ENCODE measurements at regions not wholly inside any gene's neighbourhood (a gene's known extent, or its start where the extent isn't known, plus 50 kb on each side); places are given as distances from the start of the nearest gene placed in this dataset.

- no peak overlapping the region for H3K4me3 ChIP-seq (ENCODE audit: low read depth, low read length)
- no peaks in the 10 kb centered on the region for H3K79me2 ChIP-seq
- no peak overlapping the region for H2AFZ ChIP-seq
- TF ChIP-seq CTCF (IDR thresholded peaks at IDR 0.05) = no peak
- H3K9me3 ChIP-seq (ENCODE audit: control insufficient read depth, low read length) = no peaks in the 10 kb centered on the region
- no peaks in the 10 kb centered on the region for H3K36me3 ChIP-seq (ENCODE audit: control insufficient read depth, insufficient read depth, low read length)
- H3K9ac ChIP-seq = no peak overlapping the region
- H3K4me1 ChIP-seq = no peaks in the 10 kb centered on the region
- H3K4me2 ChIP-seq (ENCODE audit: low read length) = no peak overlapping the region
- no peak overlapping the region for H3K27ac ChIP-seq
- H3K27me3 ChIP-seq (ENCODE audit: control insufficient read depth, insufficient read depth, low read length) = no peaks in the 10 kb centered on the region
Observed at GRCh38 chr13:59111751-59112171, 1052.0 kb downstream of the DIAPH3 start.

- no peak for TF ChIP-seq CTCF (IDR thresholded peaks at IDR 0.05)
Observed at GRCh38 chr13:59112221-59112718, 1051.5 kb downstream of the DIAPH3 start.

GRCh38 chr13:59119475-59119874 is 1044.3 kb downstream of the DIAPH3 start:
- Histone ChIP-seq H3K9ac (no peak overlapping the region), H3K9me3 (ENCODE audit: control insufficient read depth, low read length) (no peaks in the 10 kb centered on the region), H3K4me2 (ENCODE audit: low read length) (no peak overlapping the region), H3K27me3 (ENCODE audit: control insufficient read depth, insufficient read depth, low read length) (no peaks in the 10 kb centered on the region), H3K27ac (no peak overlapping the region), H3K4me1 (no peaks in the 10 kb centered on the region), H3K79me2 (no peaks in the 10 kb centered on the region), H2AFZ (no peak overlapping the region), H3K4me3 (ENCODE audit: low read depth, low read length) (no peak overlapping the region), H3K36me3 (ENCODE audit: control insufficient read depth, insufficient read depth, low read length) (no peaks in the 10 kb centered on the region)
- TF ChIP-seq CTCF (IDR thresholded peaks at IDR 0.05) = no peak

More at GRCh38 chr13:59112221-59112718, 1051.5 kb downstream of the DIAPH3 start:
- no peaks in the 10 kb centered on the region for H3K79me2 ChIP-seq
- H2AFZ ChIP-seq = no peak overlapping the region
- H3K9ac ChIP-seq = no peak overlapping the region
- H3K4me2 ChIP-seq (ENCODE audit: low read length) = no peak overlapping the region
- H3K36me3 ChIP-seq (ENCODE audit: control insufficient read depth, insufficient read depth, low read length) = no peaks in the 10 kb centered on the region
- no peaks in the 10 kb centered on the region for H3K27me3 ChIP-seq (ENCODE audit: control insufficient read depth, insufficient read depth, low read length)
- H3K9me3 ChIP-seq (ENCODE audit: control insufficient read depth, low read length) = no peaks in the 10 kb centered on the region
- no peaks in the 10 kb centered on the region for H3K4me1 ChIP-seq
- H3K27ac ChIP-seq = no peak overlapping the region
- no peak overlapping the region for H3K4me3 ChIP-seq (ENCODE audit: low read depth, low read length)

GRCh38 chr13:59120297-59120843 is 1043.4 kb downstream of the DIAPH3 start:
- no peaks in the 10 kb centered on the region for H3K27me3 ChIP-seq (ENCODE audit: control insufficient read depth, insufficient read depth, low read length)
- H3K4me2 ChIP-seq (ENCODE audit: low read length) = no peak overlapping the region
- H3K27ac ChIP-seq = no peak overlapping the region
- H3K4me1 ChIP-seq = no peaks in the 10 kb centered on the region
- no peaks in the 10 kb centered on the region for H3K9me3 ChIP-seq (ENCODE audit: control insufficient read depth, low read length)
- no peak for TF ChIP-seq CTCF (IDR thresholded peaks at IDR 0.05)
- H3K9ac ChIP-seq = no peak overlapping the region
- H2AFZ ChIP-seq = no peak overlapping the region
- no peaks in the 10 kb centered on the region for H3K79me2 ChIP-seq
- no peaks in the 10 kb centered on the region for H3K36me3 ChIP-seq (ENCODE audit: control insufficient read depth, insufficient read depth, low read length)
- no peak overlapping the region for H3K4me3 ChIP-seq (ENCODE audit: low read depth, low read length)

GRCh38 chr13:59121507-59121906 is 1042.2 kb downstream of the DIAPH3 start:
- Histone ChIP-seq H3K27ac (no peak overlapping the region), H3K36me3 (ENCODE audit: control insufficient read depth, insufficient read depth, low read length) (no peaks in the 10 kb centered on the region), H3K4me1 (no peaks in the 10 kb centered on the region), H3K9me3 (ENCODE audit: control insufficient read depth, low read length) (no peaks in the 10 kb centered on the region), H3K4me2 (ENCODE audit: low read length) (no peak overlapping the region), H3K27me3 (ENCODE audit: control insufficient read depth, insufficient read depth, low read length) (no peaks in the 10 kb centered on the region), H3K79me2 (no peaks in the 10 kb centered on the region), H3K9ac (no peak overlapping the region), H3K4me3 (ENCODE audit: low read depth, low read length) (no peak overlapping the region), H2AFZ (no peak overlapping the region)
- TF ChIP-seq CTCF (IDR thresholded peaks at IDR 0.05) = no peak
